KMS-11 (cell line): ENCODE measurements at regions not wholly inside any gene's neighbourhood (a gene's known extent, or its start where the extent isn't known, plus 50 kb on each side); places are given as distances from the start of the nearest gene placed in this dataset.

Experiments
- H2AFZ ChIP-seq: fragments of 200-600 bp; sonication (generic); 2 replicates; pipeline ENCODE4 v1.6.1; 2016; ENCODE audit warnings: antibody characterized with exemption, mixed run types, low read depth
- H3K27ac ChIP-seq: fragments of 200-600 bp; sonication (generic); 2 replicates; pipeline ENCODE4 v1.6.1; 2016; ENCODE audit warnings: mild to moderate bottlenecking, mixed run types
- H3K27me3 ChIP-seq: fragments of 200-600 bp; sonication (generic); 2 replicates; pipeline ENCODE4 v1.6.1; 2017; ENCODE audit warnings: mild to moderate bottlenecking, low read depth, mixed run types, moderate library complexity; ENCODE audit not compliant: insufficient read depth
- H3K36me3 ChIP-seq: fragments of 200-600 bp; sonication (generic); 2 replicates; pipeline ENCODE4 v1.6.1; 2017; ENCODE audit warnings: mild to moderate bottlenecking, mixed run types; ENCODE audit not compliant: insufficient read depth
- H3K4me1 ChIP-seq: fragments of 200-600 bp; sonication (generic); 2 replicates; pipeline ENCODE4 v1.6.1; 2016; ENCODE audit warnings: mild to moderate bottlenecking, low read depth, mixed run types; ENCODE audit not compliant: poor library complexity, severe bottlenecking
- H3K4me2 ChIP-seq: fragments of 200-600 bp; sonication (generic); 2 replicates; pipeline ENCODE4 v1.7.0; 2016; ENCODE audit warnings: mild to moderate bottlenecking, mixed run types
- H3K4me3 ChIP-seq: fragments of 200-600 bp; sonication (generic); IDR thresholded peaks from 2 replicates; pipeline ENCODE4 v1.6.1; 2017; ENCODE audit warnings: low read depth, low read length, mixed read lengths; ENCODE audit not compliant: insufficient read depth
- H3K79me2 ChIP-seq: fragments of 200-600 bp; sonication (generic); 2 replicates; pipeline ENCODE4 v1.6.1; 2016; ENCODE audit warnings: low read depth, mixed run types; ENCODE audit not compliant: insufficient read depth
- H3K9ac ChIP-seq: fragments of 200-600 bp; sonication (generic); 2 replicates; pipeline ENCODE4 v1.6.1; 2016; ENCODE audit warnings: mild to moderate bottlenecking, mixed run types
- H4K20me1 ChIP-seq: fragments of 200-600 bp; sonication (generic); 2 replicates; pipeline ENCODE4 v1.6.1; 2016; ENCODE audit warnings: mild to moderate bottlenecking, mixed run types; ENCODE audit not compliant: insufficient read depth
- CTCF ChIP-seq: fragments of 200-600 bp; sonication (generic); conservative IDR thresholded peaks from 2 replicates; pipeline ENCODE4 v1.6.1; 2017; ENCODE audit warnings: low read depth, mild to moderate bottlenecking, antibody characterized with exemption, low read length, moderate library complexity, mixed read lengths

GRCh38 chr20:55269913-55270312 lies 735.4 kb downstream of the CBLN4 start:
- no peaks in the 10 kb centered on the region for H3K79me2 ChIP-seq
- H3K4me1 ChIP-seq = peaks cover 32% of the 10 kb centered on the region
- H3K27ac ChIP-seq = no peak overlapping the region
- no peak overlapping the region for H3K4me3 ChIP-seq
- H3K36me3 ChIP-seq = no peaks in the 10 kb centered on the region
- H3K9ac ChIP-seq = no peak overlapping the region
- no peaks in the 10 kb centered on the region for H3K27me3 ChIP-seq
- TF ChIP-seq CTCF = no peak
- H4K20me1 ChIP-seq = no peaks in the 10 kb centered on the region
- no peak overlapping the region for H2AFZ ChIP-seq
- H3K4me2 ChIP-seq = peak overlapping the region; percentile 13; the same call in 1 of the 2 replicates

GRCh38 chr20:55266361-55266760 lies 739.0 kb downstream of the CBLN4 start:
- Histone ChIP-seq H3K4me1 (peaks cover 20% of the 10 kb centered on the region), H3K79me2 (no peaks in the 10 kb centered on the region), H3K36me3 (no peaks in the 10 kb centered on the region), H3K27me3 (no peaks in the 10 kb centered on the region), H3K9ac (no peak overlapping the region), H4K20me1 (no peaks in the 10 kb centered on the region), H2AFZ (no peak overlapping the region), H3K27ac (no peak overlapping the region), H3K4me3 (no peak overlapping the region), H3K4me2 (no peak overlapping the region)
- TF ChIP-seq CTCF = no peak

- H3K79me2 ChIP-seq = no peaks in the 10 kb centered on the region
- no peak overlapping the region for H3K27ac ChIP-seq
- H3K4me2 ChIP-seq = no peak overlapping the region
- no peaks in the 10 kb centered on the region for H4K20me1 ChIP-seq
- no peak for TF ChIP-seq CTCF
- H3K27me3 ChIP-seq = no peaks in the 10 kb centered on the region
- H3K4me1 ChIP-seq = peaks cover 4% of the 10 kb centered on the region
- H3K9ac ChIP-seq = no peak overlapping the region
- H3K4me3 ChIP-seq = no peak overlapping the region
- no peaks in the 10 kb centered on the region for H3K36me3 ChIP-seq
- no peak overlapping the region for H2AFZ ChIP-seq
Measured at GRCh38 chr20:55264703-55265239, 740.5 kb downstream of the CBLN4 start.

DNA sequence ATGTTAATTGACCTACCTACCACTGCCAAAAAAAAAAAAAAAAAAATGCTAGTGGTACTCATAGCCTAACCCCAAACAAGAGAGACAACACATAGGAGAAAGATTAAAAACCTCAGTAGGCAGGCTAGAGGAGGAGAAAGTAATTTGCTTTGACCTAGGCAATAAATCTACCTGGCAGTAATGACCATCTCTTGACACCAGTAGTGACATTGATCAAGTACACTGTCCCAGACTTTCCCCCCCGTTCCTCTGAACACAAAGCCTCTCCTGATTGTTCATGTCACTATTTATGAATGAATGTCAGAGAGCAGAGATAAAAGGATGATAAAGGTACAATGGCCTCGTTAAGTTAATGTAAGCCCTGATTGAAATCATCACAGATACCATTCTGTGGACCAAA lies 746.8 kb downstream of the CBLN4 start:
- Histone ChIP-seq H3K27me3 (no peaks in the 10 kb centered on the region), H3K27ac (no peak overlapping the region), H3K4me1 (no peaks in the 10 kb centered on the region), H3K9ac (no peak overlapping the region), H3K36me3 (no peaks in the 10 kb centered on the region), H2AFZ (no peak overlapping the region), H3K4me2 (no peak overlapping the region), H3K4me3 (no peak overlapping the region), H3K79me2 (no peaks in the 10 kb centered on the region), H4K20me1 (no peaks in the 10 kb centered on the region)
- no peak for TF ChIP-seq CTCF
